ENCODE measurements at regions not wholly inside any gene's neighbourhood (a gene's known extent, or its start where the extent isn't known, plus 50 kb on each side); places are given as distances from the start of the nearest gene placed in this dataset.

DNA sequence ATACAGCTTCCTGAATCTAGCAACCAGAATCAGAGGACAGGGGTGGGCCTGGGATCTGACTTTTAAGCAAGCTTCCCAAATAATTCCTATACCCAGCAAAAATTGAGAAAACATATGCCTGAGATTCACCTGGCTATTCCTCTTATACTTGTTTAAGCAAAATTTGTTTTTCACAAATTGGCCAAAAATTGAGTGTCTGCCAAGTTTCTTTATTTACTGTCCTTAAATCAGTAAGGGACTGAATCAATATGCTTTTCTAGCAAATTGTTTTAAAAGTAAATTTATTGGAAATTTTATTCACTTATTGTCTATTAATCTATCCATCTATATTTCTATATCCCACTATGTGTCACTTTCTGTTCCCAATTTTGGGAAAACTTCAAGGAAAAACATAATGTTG, 337.0 kb upstream of the ZNF804A start:
- POLR2A ChIA-PET: no interaction called here
- Mint-ChIP-seq H3K27ac (no peak overlapping the region), H3K4me3 (no peak overlapping the region), H3K9me3 (peaks cover 0 to 8% (median 4%) of the 10 kb centered on the region in 3 donors), H3K27me3 (no peaks in the 10 kb centered on the region), H3K4me1 (no peaks in the 10 kb centered on the region), H3K36me3 (no peaks in the 10 kb centered on the region)
- H3K27me3 ChIP-seq (replicated peaks in 1 of 2; ENCODE audit: control insufficient read depth in 2 of 2, extremely low read depth in 1 of 2, insufficient read depth in 2 of 2, low read length in 1 of 2): no peaks in the 10 kb centered on the region
- DNase-seq: no peak
- H3K27ac ChIP-seq (ENCODE audit: low read length): no peak overlapping the region
- H3K4me3 ChIP-seq (ENCODE audit: control insufficient read depth in 1 of 2, extremely low read depth in 1 of 2, low read length in 1 of 2): no peak overlapping the region
- no peaks in the 10 kb centered on the region for H3K4me1 ChIP-seq (ENCODE audit: control insufficient read depth in 1 of 2, extremely low read depth in 1 of 2, insufficient read depth in 2 of 2, low read length in 2 of 2)
- no peaks in the 10 kb centered on the region for H3K9me3 ChIP-seq
- H3K36me3 ChIP-seq (ENCODE audit: control insufficient read depth in 2 of 2, extremely low read depth in 1 of 2, insufficient read depth in 1 of 2, low read length in 1 of 2): no peaks in the 10 kb centered on the region
- ATAC-seq (replicated peaks in 1 of 4): no peak
- CTCF ChIA-PET: no interaction called here

DNA sequence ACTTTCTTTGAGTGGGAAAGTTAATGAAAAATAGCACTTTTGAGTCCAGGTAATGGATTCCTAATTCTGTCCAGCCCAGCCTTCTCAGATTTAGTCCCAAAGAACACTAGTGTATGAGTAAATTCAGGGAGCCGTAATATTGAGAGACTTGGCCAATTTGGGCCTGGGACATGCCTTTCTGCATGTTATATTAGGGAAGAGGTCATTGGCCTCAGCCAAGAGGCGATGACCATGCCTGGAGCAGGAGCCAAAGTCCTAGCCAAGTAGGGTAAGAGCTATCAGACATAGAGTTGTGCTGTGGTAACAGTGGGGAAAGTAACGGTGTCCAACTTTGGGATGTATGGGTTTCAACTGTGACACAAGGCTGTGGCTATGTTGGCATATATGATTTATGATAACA, 336.5 kb upstream of the ZNF804A start:
- POLR2A ChIA-PET: no interaction called here
- no peaks in the 10 kb centered on the region for H3K27me3 Mint-ChIP-seq
- H3K4me3 Mint-ChIP-seq: no peak overlapping the region
- H3K27me3 ChIP-seq (replicated peaks in 1 of 2; ENCODE audit: control insufficient read depth in 2 of 2, extremely low read depth in 1 of 2, insufficient read depth in 2 of 2, low read length in 1 of 2): no peaks in the 10 kb centered on the region
- H3K9me3 Mint-ChIP-seq: peaks cover 0 to 8% (median 4%) of the 10 kb centered on the region in 3 donors
- WGBS (ENCODE audit: insufficient coverage): 80% methylated on average over 1 of the region's 3 CpGs
- H3K36me3 Mint-ChIP-seq: no peaks in the 10 kb centered on the region
- no peaks in the 10 kb centered on the region for H3K4me1 ChIP-seq (ENCODE audit: control insufficient read depth in 1 of 2, extremely low read depth in 1 of 2, insufficient read depth in 2 of 2, low read length in 2 of 2)
- ATAC-seq (replicated peaks in 1 of 4) (no peak), DNase-seq (no peak)
- no peaks in the 10 kb centered on the region for H3K4me1 Mint-ChIP-seq
- H3K27ac ChIP-seq (ENCODE audit: low read length): no peak overlapping the region
- no peaks in the 10 kb centered on the region for H3K9me3 ChIP-seq
- H3K4me3 ChIP-seq (ENCODE audit: control insufficient read depth in 1 of 2, extremely low read depth in 1 of 2, low read length in 1 of 2): no peak overlapping the region
- no peak overlapping the region for H3K27ac Mint-ChIP-seq
- no peaks in the 10 kb centered on the region for H3K36me3 ChIP-seq (ENCODE audit: control insufficient read depth in 2 of 2, extremely low read depth in 1 of 2, insufficient read depth in 1 of 2, low read length in 1 of 2)
- CTCF ChIA-PET: no interaction called here

DNA sequence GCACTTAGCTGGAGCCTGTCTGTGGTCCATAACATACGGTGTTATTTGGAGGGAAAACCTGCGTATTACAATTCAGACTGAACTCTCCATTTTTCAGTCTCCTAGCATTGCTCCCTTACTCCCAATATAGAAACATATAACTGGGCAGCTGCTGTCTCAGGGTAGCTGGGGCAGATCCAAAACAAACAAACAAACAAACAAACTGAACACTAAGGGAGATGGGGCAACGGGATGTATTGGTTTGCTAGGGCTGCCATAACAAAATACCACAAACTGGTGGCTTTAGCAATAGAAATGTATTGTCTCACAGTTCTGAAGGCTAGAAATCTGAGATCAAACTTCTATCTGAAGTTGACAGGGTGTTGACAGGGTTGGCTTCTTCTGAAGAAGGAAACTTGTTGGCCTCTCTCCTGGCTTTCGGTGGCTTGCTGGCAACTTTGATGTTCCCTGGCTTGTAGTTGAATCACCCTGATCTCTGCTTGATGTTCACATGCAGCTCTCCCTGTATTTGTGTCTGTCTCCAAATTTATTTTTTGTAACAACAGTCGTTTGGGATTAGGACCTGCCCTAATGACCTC, 329.3 kb upstream of the ZNF804A start:
- H3K4me1 Mint-ChIP-seq: no peaks in the 10 kb centered on the region
- WGBS (ENCODE audit: insufficient coverage): no CpG with 5 or more reads among the region's 5 CpGs

GRCh38 chr2:184270660-184271059, 327.7 kb upstream of the ZNF804A start:
- Histone ChIP-seq H3K4me3 (ENCODE audit: control insufficient read depth in 1 of 2, extremely low read depth in 1 of 2, low read length in 1 of 2) (no peak overlapping the region), H3K4me1 (ENCODE audit: control insufficient read depth in 1 of 2, extremely low read depth in 1 of 2, insufficient read depth in 2 of 2, low read length in 2 of 2) (no peaks in the 10 kb centered on the region), H3K27me3 (replicated peaks in 1 of 2; ENCODE audit: control insufficient read depth in 2 of 2, extremely low read depth in 1 of 2, insufficient read depth in 2 of 2, low read length in 1 of 2) (no peaks in the 10 kb centered on the region), H3K27ac (ENCODE audit: low read length) (no peak overlapping the region), H3K9me3 (no peaks in the 10 kb centered on the region), H3K36me3 (ENCODE audit: control insufficient read depth in 2 of 2, extremely low read depth in 1 of 2, insufficient read depth in 1 of 2, low read length in 1 of 2) (no peaks in the 10 kb centered on the region)
- Mint-ChIP-seq H3K9me3 (peaks cover 9 to 13% (median 12%) of the 10 kb centered on the region in 3 donors), H3K27ac (no peak overlapping the region), H3K27me3 (no peaks in the 10 kb centered on the region), H3K4me1 (no peaks in the 10 kb centered on the region), H3K36me3 (no peaks in the 10 kb centered on the region), H3K4me3 (no peak overlapping the region)
- ChIA-PET CTCF (no interaction called here), POLR2A (no interaction called here)
- ATAC-seq (replicated peaks in 1 of 4) (no peak), DNase-seq (no peak)
- WGBS (ENCODE audit: insufficient coverage): 92% methylated on average over 4 of the region's 5 CpGs

More for the DNA sequence above, 329.3 kb upstream of the ZNF804A start:
- Mint-ChIP-seq H3K4me3 (no peak overlapping the region), H3K27ac (no peak overlapping the region), H3K9me3 (peaks cover 9 to 16% (median 12%) of the 10 kb centered on the region in 3 donors), H3K27me3 (no peaks in the 10 kb centered on the region), H3K36me3 (no peaks in the 10 kb centered on the region)
- H3K36me3 ChIP-seq (ENCODE audit: control insufficient read depth in 2 of 2, extremely low read depth in 1 of 2, insufficient read depth in 1 of 2, low read length in 1 of 2): no peaks in the 10 kb centered on the region
- ATAC-seq (replicated peaks in 1 of 4) (no peak), DNase-seq (no peak)
- CTCF ChIA-PET: no interaction called here
- H3K9me3 ChIP-seq: no peaks in the 10 kb centered on the region
- H3K4me1 ChIP-seq (ENCODE audit: control insufficient read depth in 1 of 2, extremely low read depth in 1 of 2, insufficient read depth in 2 of 2, low read length in 2 of 2): no peaks in the 10 kb centered on the region
- H3K4me3 ChIP-seq (ENCODE audit: control insufficient read depth in 1 of 2, extremely low read depth in 1 of 2, low read length in 1 of 2): no peak overlapping the region
- H3K27me3 ChIP-seq (replicated peaks in 1 of 2; ENCODE audit: control insufficient read depth in 2 of 2, extremely low read depth in 1 of 2, insufficient read depth in 2 of 2, low read length in 1 of 2): no peaks in the 10 kb centered on the region
- POLR2A ChIA-PET: no interaction called here
- no peak overlapping the region for H3K27ac ChIP-seq (ENCODE audit: low read length)

GRCh38 chr2:184272056-184272455, 326.3 kb upstream of the ZNF804A start:
- no peaks in the 10 kb centered on the region for H3K27me3 Mint-ChIP-seq
- no peaks in the 10 kb centered on the region for H3K4me1 ChIP-seq (ENCODE audit: control insufficient read depth in 1 of 2, extremely low read depth in 1 of 2, insufficient read depth in 2 of 2, low read length in 2 of 2)
- H3K9me3 Mint-ChIP-seq: peaks cover 5 to 13% (median 12%) of the 10 kb centered on the region in 3 donors
- H3K9me3 ChIP-seq: no peaks in the 10 kb centered on the region
- no peak overlapping the region for H3K4me3 ChIP-seq (ENCODE audit: control insufficient read depth in 1 of 2, extremely low read depth in 1 of 2, low read length in 1 of 2)
- H3K4me3 Mint-ChIP-seq: no peak overlapping the region
- H3K27ac Mint-ChIP-seq: no peak overlapping the region
- no peaks in the 10 kb centered on the region for H3K27me3 ChIP-seq (replicated peaks in 1 of 2; ENCODE audit: control insufficient read depth in 2 of 2, extremely low read depth in 1 of 2, insufficient read depth in 2 of 2, low read length in 1 of 2)
- no peaks in the 10 kb centered on the region for H3K36me3 ChIP-seq (ENCODE audit: control insufficient read depth in 2 of 2, extremely low read depth in 1 of 2, insufficient read depth in 1 of 2, low read length in 1 of 2)
- ATAC-seq (replicated peaks in 1 of 4): no peak
- DNase-seq: no peak
- H3K4me1 Mint-ChIP-seq: no peaks in the 10 kb centered on the region
- CTCF ChIA-PET: no interaction called here
- H3K36me3 Mint-ChIP-seq: no peaks in the 10 kb centered on the region
- POLR2A ChIA-PET: no interaction called here
- no peak overlapping the region for H3K27ac ChIP-seq (ENCODE audit: low read length)
- no CpG with 5 or more reads among the region's 1 CpG for WGBS (ENCODE audit: insufficient coverage)

DNA sequence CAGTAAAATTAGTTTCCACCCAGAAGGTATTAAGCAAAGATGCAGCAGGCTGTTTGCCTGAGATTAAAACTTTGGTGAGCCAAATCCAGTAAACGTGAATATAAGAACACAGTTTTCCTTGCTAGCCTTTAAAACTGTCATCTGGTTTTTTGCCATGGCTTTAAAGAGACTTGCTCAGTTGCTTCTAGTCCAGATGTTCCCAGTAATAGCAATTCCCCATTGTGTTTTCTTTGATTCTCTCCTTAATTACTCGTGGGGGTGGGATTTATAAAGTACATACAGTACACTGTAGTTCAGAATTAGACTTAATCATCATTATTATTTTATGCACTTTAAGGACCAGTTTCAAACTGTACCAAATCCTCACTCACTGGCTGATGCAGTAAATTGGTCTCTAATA, 303.5 kb upstream of the ZNF804A start:
- Mint-ChIP-seq H3K9me3 (peaks cover 3 to 5% (median 4%) of the 10 kb centered on the region in 3 donors), H3K27me3 (no peaks in the 10 kb centered on the region), H3K4me3 (no peak overlapping the region), H3K36me3 (no peaks in the 10 kb centered on the region), H3K4me1 (no peaks in the 10 kb centered on the region), H3K27ac (no peak overlapping the region)
- no peaks in the 10 kb centered on the region for H3K9me3 ChIP-seq
- H3K4me1 ChIP-seq (ENCODE audit: control insufficient read depth in 1 of 2, extremely low read depth in 1 of 2, insufficient read depth in 2 of 2, low read length in 2 of 2): no peaks in the 10 kb centered on the region
- POLR2A ChIA-PET: no interaction called here
- DNase-seq (no peak), ATAC-seq (replicated peaks in 1 of 4) (no peak)
- H3K27ac ChIP-seq (ENCODE audit: low read length): no peak overlapping the region
- H3K4me3 ChIP-seq (ENCODE audit: control insufficient read depth in 1 of 2, extremely low read depth in 1 of 2, low read length in 1 of 2): no peak overlapping the region
- WGBS (ENCODE audit: insufficient coverage): 90% methylated on average over 1 of the region's 2 CpGs
- H3K27me3 ChIP-seq (replicated peaks in 1 of 2; ENCODE audit: control insufficient read depth in 2 of 2, extremely low read depth in 1 of 2, insufficient read depth in 2 of 2, low read length in 1 of 2): no peaks in the 10 kb centered on the region
- CTCF ChIA-PET: no interaction called here
- no peaks in the 10 kb centered on the region for H3K36me3 ChIP-seq (ENCODE audit: control insufficient read depth in 2 of 2, extremely low read depth in 1 of 2, insufficient read depth in 1 of 2, low read length in 1 of 2)

GRCh38 chr2:184297085-184297484, 301.2 kb upstream of the ZNF804A start:
- no CpG with 5 or more reads among the region's 2 CpGs for WGBS (ENCODE audit: insufficient coverage)
- Histone ChIP-seq H3K9me3 (no peaks in the 10 kb centered on the region), H3K4me1 (ENCODE audit: control insufficient read depth in 1 of 2, extremely low read depth in 1 of 2, insufficient read depth in 2 of 2, low read length in 2 of 2) (no peaks in the 10 kb centered on the region), H3K27me3 (replicated peaks in 1 of 2; ENCODE audit: control insufficient read depth in 2 of 2, extremely low read depth in 1 of 2, insufficient read depth in 2 of 2, low read length in 1 of 2) (no peaks in the 10 kb centered on the region), H3K36me3 (ENCODE audit: control insufficient read depth in 2 of 2, extremely low read depth in 1 of 2, insufficient read depth in 1 of 2, low read length in 1 of 2) (no peaks in the 10 kb centered on the region), H3K4me3 (ENCODE audit: control insufficient read depth in 1 of 2, extremely low read depth in 1 of 2, low read length in 1 of 2) (no peak overlapping the region), H3K27ac (ENCODE audit: low read length) (no peak overlapping the region)
- Mint-ChIP-seq H3K4me3 (no peak overlapping the region), H3K36me3 (no peaks in the 10 kb centered on the region), H3K27me3 (no peaks in the 10 kb centered on the region), H3K4me1 (no peaks in the 10 kb centered on the region), H3K27ac (no peak overlapping the region), H3K9me3 (peaks cover 2 to 4% (median 3%) of the 10 kb centered on the region in 3 donors)
- POLR2A ChIA-PET: no interaction called here
- DNase-seq: no peak
- ATAC-seq (replicated peaks in 1 of 4): no peak
- CTCF ChIA-PET: no interaction called here
